ENCODE measurements at regions not wholly inside any gene's neighbourhood (a gene's known extent, or its start where the extent isn't known, plus 50 kb on each side); places are given as distances from the start of the nearest gene placed in this dataset.

GRCh38 chr2:16246281-16246850, 306.0 kb downstream of the MYCN start:
- no peak for TF ChIP-seq CTCF (IDR thresholded peaks at IDR 0.05)
- TF ChIP-seq POLR2AphosphoS5 (IDR thresholded peaks at IDR 0.05; ENCODE audit: insufficient read depth in 1 of 2, low read depth in 1 of 2), result no peak
- no peak for TF ChIP-seq POLR2A (IDR thresholded peaks at IDR 0.05)
